Endothelial cell of umbilical vein (primary cell): ENCODE measurements at regions not wholly inside any gene's neighbourhood (a gene's known extent, or its start where the extent isn't known, plus 50 kb on each side); places are given as distances from the start of the nearest gene placed in this dataset.

Source experiments
- BruUV-seq: library from RNA; stranded (reverse); fragments of 400-500 nt; replicated peaks from 2 replicates; lab custom pipeline; 2021; lab: Mats Ljungman, UMichigan
- CTCF ChIA-PET: fragments of 300-600, 350-600 bp; sonication (Branson Sonifier 250); formaldehyde crosslinking; loops from one replicate; lab custom pipeline; 2021; ENCODE audit warnings: antibody characterized with exemption, inconsistent platforms; lab: Charles Lee
- POLR2A ChIA-PET: fragments of 300-600, 350-600 bp; sonication (Branson Sonifier 250); formaldehyde crosslinking; loops from one replicate; lab custom pipeline; 2021; ENCODE audit warnings: antibody characterized with exemption, inconsistent platforms; lab: Charles Lee
- DNase-seq: peaks from one replicate; pipeline ENCODE4 v3.0.0-alpha.2; 2011; ENCODE audit warnings: low read depth, low spot score
- FAIRE-seq: peaks from 2 replicates; lab custom pipeline; 2011; peaks lifted over from hg19 to GRCh38; lab: Jason Lieb, UNC
- H2AFZ ChIP-seq: 2 replicates; pipeline ENCODE4 v1.6.0; 2012; ENCODE audit warnings: low read depth, low read length, control low read depth, inconsistent platforms
- H3K27ac ChIP-seq: 2 replicates; pipeline ENCODE4 v1.5.1; 2011; ENCODE audit warnings: low read depth, mild to moderate bottlenecking, control low read depth, low read length, moderate library complexity; ENCODE audit not compliant: insufficient read depth
- H3K27me3 ChIP-seq, 2 experiments: 2 replicates each; pipeline versions ENCODE4 v1.6.0 to v1.6.1; 2011; ENCODE audit warnings: low read length in 2 of 2, mixed read lengths in 1 of 2; ENCODE audit not compliant: control insufficient read depth in 2 of 2, insufficient read depth in 2 of 2
- H3K36me3 ChIP-seq, 2 experiments: 2 replicates in 1 of 2; 3 replicates in 1 of 2; pipeline ENCODE4 v1.5.1; 2011; ENCODE audit warnings: low read length in 2 of 2, mild to moderate bottlenecking in 1 of 2, moderate library complexity in 1 of 2; ENCODE audit not compliant: control insufficient read depth in 2 of 2, insufficient read depth in 2 of 2; ENCODE audit errors: extremely low read depth in 1 of 2
- H3K4me1 ChIP-seq: 3 replicates; pipeline ENCODE4 v1.5.1; 2011; ENCODE audit warnings: mild to moderate bottlenecking, low read length; ENCODE audit not compliant: control insufficient read depth, insufficient read depth; ENCODE audit errors: extremely low read depth
- H3K4me2 ChIP-seq: 2 replicates; pipeline ENCODE4 v1.6.1; 2011; ENCODE audit warnings: low read length, control low read depth, mixed read lengths; ENCODE audit not compliant: insufficient read depth
- H3K4me3 ChIP-seq, 3 experiments: fragments of 200-600 bp in 1 of 3; sonication (generic), shearing (Covaris generic) in 1 of 3; replicated peaks in 1 of 3; 2 replicates each; pipeline ENCODE4 v1.5.1; 2011 to 2016; ENCODE audit warnings: control low read depth in 3 of 3, low read length in 3 of 3, mild to moderate bottlenecking in 2 of 3, inconsistent platforms in 1 of 3, low read depth in 1 of 3, moderate library complexity in 1 of 3; ENCODE audit not compliant: insufficient read depth in 1 of 3
- H3K79me2 ChIP-seq: 2 replicates; pipeline ENCODE4 v1.6.0; 2012; ENCODE audit warnings: low read length, inconsistent platforms; ENCODE audit not compliant: control insufficient read depth, insufficient read depth
- H3K9ac ChIP-seq: replicated peaks from 2 replicates; pipeline ENCODE3; 2011; ENCODE audit warnings: low read length, control low read depth; ENCODE audit not compliant: insufficient read depth; ENCODE audit errors: extremely low read depth
- H3K9me1 ChIP-seq: replicated peaks from 3 replicates; pipeline ENCODE4 v1.6.0; 2011; ENCODE audit warnings: mild to moderate bottlenecking, low read length; ENCODE audit not compliant: control insufficient read depth, insufficient read depth; ENCODE audit errors: extremely low read depth
- H3K9me3 ChIP-seq: replicated peaks from 2 replicates; pipeline ENCODE4 v1.5.1; 2012; ENCODE audit warnings: low read length, inconsistent platforms; ENCODE audit not compliant: control insufficient read depth, insufficient read depth
- H4K20me1 ChIP-seq: replicated peaks from 2 replicates; pipeline ENCODE3; 2011; ENCODE audit warnings: mild to moderate bottlenecking, low read length; ENCODE audit not compliant: control insufficient read depth, insufficient read depth; ENCODE audit errors: extremely low read depth
- EZH2 ChIP-seq: IDR thresholded peaks from 2 replicates; pipeline ENCODE4 v1.6.1; 2012; ENCODE audit warnings: borderline replicate concordance, low read depth, mild to moderate bottlenecking, moderate library complexity, low read length, inconsistent platforms; ENCODE audit not compliant: severe bottlenecking
- FOS ChIP-seq: IDR thresholded peaks from 2 replicates; pipeline ENCODE4 v1.6.1; 2011; ENCODE audit warnings: mild to moderate bottlenecking, low read length, moderate library complexity, borderline replicate concordance; ENCODE audit not compliant: insufficient read depth
- GATA2 ChIP-seq: IDR thresholded peaks from 2 replicates; pipeline ENCODE4 v1.7.0; 2011; ENCODE audit warnings: low read depth, mild to moderate bottlenecking, moderate library complexity, mixed read lengths, low read length; ENCODE audit not compliant: insufficient read length, insufficient read depth
- JUN ChIP-seq: IDR thresholded peaks from 2 replicates; pipeline ENCODE4 v1.6.1; 2011; ENCODE audit warnings: borderline replicate concordance, low read depth; ENCODE audit not compliant: insufficient read length, insufficient read depth
- MYC ChIP-seq: IDR thresholded peaks from one replicate; pipeline ENCODE4 v1.6.1; 2011; ENCODE audit warnings: mild to moderate bottlenecking, low read depth, low read length
- POLR2A ChIP-seq: IDR thresholded peaks from 2 replicates; pipeline ENCODE4 v1.6.1; 2012; ENCODE audit warnings: low read depth, mild to moderate bottlenecking, control low read depth, low read length
- POLR2AphosphoS5 ChIP-seq: IDR thresholded peaks from 2 replicates; pipeline ENCODE4 v1.6.1; 2012; ENCODE audit warnings: low read depth, mild to moderate bottlenecking, control low read depth, low read length, moderate library complexity; ENCODE audit not compliant: insufficient read depth
- dilution Hi-C: fragments of 300-500 bp; cut with MboI; formaldehyde crosslinking; loops from one replicate; pipeline ENCODE4 v1.15.0; 2019; ENCODE audit warnings: low sequenced_read_pairs; ENCODE audit not compliant: extremely low pct_ligation_motif_present
- intact Hi-C: fragments of 100-400 bp; cut with micrococcal nuclease; formaldehyde crosslinking; loops from one replicate; pipeline ENCODE4 v1.10.0; 2022
- TF ChIP-seq, protein P1 (sequence below): IDR thresholded peaks from 2 replicates; pipeline ENCODE4 v1.6.1; 2011; ENCODE audit not compliant: insufficient read depth, insufficient read length
- TF ChIP-seq, protein P2 (sequence below), 2 donors: IDR thresholded peaks; 1 replicate in 1 of 2; 2 replicates in 1 of 2; pipeline ENCODE4 v1.5.1; 2011; ENCODE audit warnings: low read length in 2 of 2, mild to moderate bottlenecking in 2 of 2, moderate library complexity in 2 of 2, control low read depth in 1 of 2, inconsistent platforms in 1 of 2, low read depth in 1 of 2; ENCODE audit not compliant: insufficient read depth in 1 of 2; ENCODE audit errors: extremely low read depth in 1 of 2

DNA sequence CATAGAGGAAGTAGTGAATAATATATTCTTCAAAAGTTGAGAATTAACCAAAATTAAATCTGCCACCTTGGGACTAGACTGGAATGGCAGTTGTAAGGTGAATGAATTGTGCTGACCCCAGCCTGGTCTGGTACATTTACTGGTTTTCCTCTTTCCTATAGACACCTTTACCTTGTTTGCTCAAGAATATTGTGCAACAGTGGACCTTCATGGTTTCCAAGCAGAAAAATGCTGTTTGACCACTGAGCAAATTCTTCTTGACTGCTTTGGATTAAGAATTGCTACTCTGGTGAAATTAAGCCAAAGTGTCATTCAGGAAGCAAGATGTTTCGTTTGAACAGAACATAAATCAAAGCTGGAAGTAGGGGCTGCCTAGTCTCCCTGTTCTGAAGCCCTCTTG is 156.6 kb upstream of the TAB2 start:
- H4K20me1 ChIP-seq: no peaks in the 10 kb centered on the region
- TF ChIP-seq EZH2 (no peak), POLR2A (no peak), JUN (no peak)
- TF ChIP-seq, protein P1, sequence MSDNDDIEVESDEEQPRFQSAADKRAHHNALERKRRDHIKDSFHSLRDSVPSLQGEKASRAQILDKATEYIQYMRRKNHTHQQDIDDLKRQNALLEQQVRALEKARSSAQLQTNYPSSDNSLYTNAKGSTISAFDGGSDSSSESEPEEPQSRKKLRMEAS: no peak
- DNase-seq (no peak), FAIRE-seq (no peak)
- no peak overlapping the region for H3K4me3 ChIP-seq
- H3K9ac ChIP-seq: no peak overlapping the region
- H3K4me2 ChIP-seq: no peak overlapping the region
- BruUV-seq: no TSS peak
- H3K9me1 ChIP-seq: no peaks in the 10 kb centered on the region
- ChIA-PET CTCF (no interaction called here), POLR2A (no interaction called here)
- no peaks in the 10 kb centered on the region for H3K27me3 ChIP-seq
- H3K4me1 ChIP-seq: no peaks in the 10 kb centered on the region
- dilution Hi-C loops: no loop called here
- no peak overlapping the region for H2AFZ ChIP-seq
- no peaks in the 10 kb centered on the region for H3K36me3 ChIP-seq
- intact Hi-C loops: no loop called here
- H3K9me3 ChIP-seq: no peaks in the 10 kb centered on the region
- no peaks in the 10 kb centered on the region for H3K79me2 ChIP-seq
- no peak overlapping the region for H3K27ac ChIP-seq

DNA sequence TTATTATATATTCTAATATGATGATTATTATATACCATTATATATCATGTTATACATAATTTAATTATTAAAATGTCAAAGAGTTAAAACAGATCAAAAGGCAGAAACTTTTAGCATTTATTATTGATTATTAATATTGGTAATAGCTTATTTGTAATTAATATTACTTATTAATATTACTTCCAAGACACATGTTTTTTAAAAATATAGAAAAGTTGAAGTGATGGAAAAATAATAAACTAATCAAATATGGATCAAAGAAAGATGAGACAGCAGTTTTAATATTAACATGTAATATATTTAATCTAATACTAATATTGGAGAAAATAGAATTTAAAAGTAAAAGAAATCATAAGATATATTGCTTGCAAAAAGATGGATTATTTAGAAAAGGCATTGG is 154.6 kb upstream of the TAB2 start:
- Histone ChIP-seq H2AFZ (no peak overlapping the region), H3K79me2 (no peaks in the 10 kb centered on the region), H3K36me3 (no peaks in the 10 kb centered on the region), H4K20me1 (no peaks in the 10 kb centered on the region), H3K4me2 (no peak overlapping the region), H3K9ac (no peak overlapping the region), H3K9me3 (no peaks in the 10 kb centered on the region), H3K27me3 (no peaks in the 10 kb centered on the region), H3K27ac (no peak overlapping the region), H3K4me1 (peaks cover 5% of the 10 kb centered on the region), H3K4me3 (no peak overlapping the region), H3K9me1 (no peaks in the 10 kb centered on the region)
- BruUV-seq: no TSS peak
- FAIRE-seq (no peak), DNase-seq (no peak)
- dilution Hi-C loops: no loop called here
- TF ChIP-seq POLR2AphosphoS5 (no peak), MYC (no peak), GATA2 (no peak), POLR2A (no peak), FOS (no peak), JUN (no peak), EZH2 (no peak)
- TF ChIP-seq, protein P1: no peak
- TF ChIP-seq, protein P2, sequence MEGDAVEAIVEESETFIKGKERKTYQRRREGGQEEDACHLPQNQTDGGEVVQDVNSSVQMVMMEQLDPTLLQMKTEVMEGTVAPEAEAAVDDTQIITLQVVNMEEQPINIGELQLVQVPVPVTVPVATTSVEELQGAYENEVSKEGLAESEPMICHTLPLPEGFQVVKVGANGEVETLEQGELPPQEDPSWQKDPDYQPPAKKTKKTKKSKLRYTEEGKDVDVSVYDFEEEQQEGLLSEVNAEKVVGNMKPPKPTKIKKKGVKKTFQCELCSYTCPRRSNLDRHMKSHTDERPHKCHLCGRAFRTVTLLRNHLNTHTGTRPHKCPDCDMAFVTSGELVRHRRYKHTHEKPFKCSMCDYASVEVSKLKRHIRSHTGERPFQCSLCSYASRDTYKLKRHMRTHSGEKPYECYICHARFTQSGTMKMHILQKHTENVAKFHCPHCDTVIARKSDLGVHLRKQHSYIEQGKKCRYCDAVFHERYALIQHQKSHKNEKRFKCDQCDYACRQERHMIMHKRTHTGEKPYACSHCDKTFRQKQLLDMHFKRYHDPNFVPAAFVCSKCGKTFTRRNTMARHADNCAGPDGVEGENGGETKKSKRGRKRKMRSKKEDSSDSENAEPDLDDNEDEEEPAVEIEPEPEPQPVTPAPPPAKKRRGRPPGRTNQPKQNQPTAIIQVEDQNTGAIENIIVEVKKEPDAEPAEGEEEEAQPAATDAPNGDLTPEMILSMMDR (IDR thresholded peaks at IDR 0.05; ENCODE audit: extremely low read depth in 1 of 2, insufficient read depth in 1 of 2, low read depth in 1 of 2, low read length in 2 of 2): no peak
- intact Hi-C loops: no loop called here
- ChIA-PET POLR2A (no interaction called here), CTCF (no interaction called here)
